HG02642 (cell line): ENCODE measurements at regions not wholly inside any gene's neighbourhood (a gene's known extent, or its start where the extent isn't known, plus 50 kb on each side); places are given as distances from the start of the nearest gene placed in this dataset.
"Not testable (repeated sequence)": the region's sequence is repeated elsewhere in the genome, so short reads cannot be mapped to it uniquely, and the experiment has no call there.

Experiments used
- ATAC-seq: cut with Tn5 transposase; IDR thresholded peaks from one replicate; pipeline ENCODE4 v1.9.1; 2021; ENCODE audit warnings: mild to moderate bottlenecking; ENCODE audit not compliant: unreplicated experiment, poor library complexity

GRCh38 chr4:104549736-104550135, 55.0 kb upstream of the CXXC4 start:
- ATAC-seq, result no peak

GRCh38 chr4:104559502-104559901, 64.8 kb upstream of the CXXC4 start:
- ATAC-seq, result peak; percentile 56

GRCh38 chr4:104571341-104571740, 76.6 kb upstream of the CXXC4 start:
- ATAC-seq, result no peak

GRCh38 chr4:104574371-104574770, 79.7 kb upstream of the CXXC4 start:
- no peak for ATAC-seq

GRCh38 chr4:104575278-104575677, 80.6 kb upstream of the CXXC4 start:
- no peak for ATAC-seq

GRCh38 chr4:104577405-104577804, 82.7 kb upstream of the CXXC4 start:
- ATAC-seq, result no peak

GRCh38 chr4:104581476-104581875, 86.8 kb upstream of the CXXC4 start:
- not testable (repeated sequence) for ATAC-seq

GRCh38 chr4:104582056-104582455, 87.4 kb upstream of the CXXC4 start:
- ATAC-seq, result not testable (repeated sequence)

- ATAC-seq, result no peak
Observed at GRCh38 chr4:104589264-104589868, 94.7 kb upstream of the CXXC4 start.

GRCh38 chr4:104591510-104591911, 96.8 kb upstream of the CXXC4 start:
- no peak for ATAC-seq

GRCh38 chr4:104592183-104592582, 97.5 kb upstream of the CXXC4 start:
- no peak for ATAC-seq

- no peak for ATAC-seq
Observed at GRCh38 chr4:104593019-104593418, 98.3 kb upstream of the CXXC4 start.

- no peak for ATAC-seq
Observed at GRCh38 chr4:104596189-104596588, 101.5 kb upstream of the CXXC4 start.

GRCh38 chr4:104615496-104615895, 120.8 kb upstream of the CXXC4 start:
- ATAC-seq, result no peak

- no peak for ATAC-seq
Observed at GRCh38 chr4:104615926-104616325, 121.2 kb upstream of the CXXC4 start.

GRCh38 chr4:104616401-104616820, 121.7 kb upstream of the CXXC4 start:
- ATAC-seq, result no peak

- no peak for ATAC-seq
Observed at GRCh38 chr4:104625706-104626105, 131.0 kb upstream of the CXXC4 start.

- ATAC-seq, result no peak
Observed at GRCh38 chr4:104629601-104630000, 134.9 kb upstream of the CXXC4 start.

- ATAC-seq, result no peak
Observed at GRCh38 chr4:104630272-104630671, 135.6 kb upstream of the CXXC4 start.

GRCh38 chr4:104631000-104631399, 136.3 kb upstream of the CXXC4 start:
- no peak for ATAC-seq

- no peak for ATAC-seq
Observed at GRCh38 chr4:104641418-104641817, 146.7 kb upstream of the CXXC4 start.

- no peak for ATAC-seq
Observed at GRCh38 chr4:104642521-104642920, 147.8 kb upstream of the CXXC4 start.

GRCh38 chr4:104643805-104644204, 149.1 kb upstream of the CXXC4 start:
- no peak for ATAC-seq
